SK-N-SH (cell line): ENCODE measurements at regions not wholly inside any gene's neighbourhood (a gene's known extent, or its start where the extent isn't known, plus 50 kb on each side); places are given as distances from the start of the nearest gene placed in this dataset.

Experiments
- CHD2 ChIP-seq: fragments of 150-350 bp; IDR thresholded peaks from 2 replicates; pipeline ENCODE4 v1.6.1; 2018; ENCODE audit warnings: low read length; ENCODE audit not compliant: partially characterized antibody
- MXI1 ChIP-seq: IDR thresholded peaks from 2 replicates; pipeline ENCODE4 v1.6.1; 2012; ENCODE audit warnings: mild to moderate bottlenecking, low read depth, low read length, improper control_type of control experiment
- NFIC ChIP-seq: IDR thresholded peaks from 2 replicates; pipeline ENCODE4 v1.4.0; 2012; ENCODE audit warnings: borderline replicate concordance
- RXRA ChIP-seq: IDR thresholded peaks from 2 replicates; pipeline ENCODE4 v1.4.0; 2012; ENCODE audit warnings: low read depth, mild to moderate bottlenecking, borderline replicate concordance
- SIN3A ChIP-seq: IDR thresholded peaks from 2 replicates; pipeline ENCODE4 v1.6.1; 2012; ENCODE audit warnings: low read depth, mild to moderate bottlenecking, low read length, moderate library complexity, borderline replicate concordance
- SMC3 ChIP-seq: IDR thresholded peaks from 2 replicates; pipeline ENCODE4 v1.6.1; 2012; ENCODE audit warnings: low read depth, low read length, improper control_type of control experiment
- TF ChIP-seq, protein P1 (sequence below): fragments of 200-600 bp; sonication (generic); IDR thresholded peaks from 2 replicates; pipeline ENCODE4 v1.6.1; 2017; ENCODE audit warnings: antibody characterized with exemption, mild to moderate bottlenecking, moderate library complexity
- TF ChIP-seq, protein P2 (sequence below): IDR thresholded peaks from 2 replicates; pipeline ENCODE4 v1.6.1; 2012; ENCODE audit warnings: mild to moderate bottlenecking, low read depth, low read length, moderate library complexity
- TF ChIP-seq, protein P3 (sequence below): fragments of 150-350 bp; IDR thresholded peaks from 2 replicates; pipeline ENCODE4 v1.6.1; 2017; ENCODE audit warnings: antibody characterized with exemption, low read length, low read depth, borderline replicate concordance
- TF ChIP-seq, protein P4 (sequence below): IDR thresholded peaks from 2 replicates; pipeline ENCODE4 v1.4.0; 2012; ENCODE audit warnings: low read depth

DNA sequence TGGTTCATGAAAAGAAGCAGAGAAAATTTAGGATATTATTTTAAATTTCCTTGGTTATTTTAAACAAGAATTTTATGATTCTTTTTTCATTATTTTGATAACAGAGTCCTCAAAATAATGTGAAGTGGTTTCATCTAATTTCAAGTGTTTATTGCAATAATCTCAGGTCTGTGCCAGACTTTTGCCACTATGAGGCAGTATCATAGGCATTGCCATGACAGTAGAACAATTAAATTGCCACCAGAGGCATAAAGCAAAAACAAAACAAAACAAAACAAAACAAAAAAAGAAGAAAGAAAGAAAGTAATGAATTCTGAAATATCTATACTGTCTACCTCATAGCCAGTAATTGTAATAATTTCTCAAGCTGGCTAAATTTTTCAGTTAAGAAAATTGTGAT lies 739.2 kb downstream of the KCTD8 start:
- TF ChIP-seq, protein P1, sequence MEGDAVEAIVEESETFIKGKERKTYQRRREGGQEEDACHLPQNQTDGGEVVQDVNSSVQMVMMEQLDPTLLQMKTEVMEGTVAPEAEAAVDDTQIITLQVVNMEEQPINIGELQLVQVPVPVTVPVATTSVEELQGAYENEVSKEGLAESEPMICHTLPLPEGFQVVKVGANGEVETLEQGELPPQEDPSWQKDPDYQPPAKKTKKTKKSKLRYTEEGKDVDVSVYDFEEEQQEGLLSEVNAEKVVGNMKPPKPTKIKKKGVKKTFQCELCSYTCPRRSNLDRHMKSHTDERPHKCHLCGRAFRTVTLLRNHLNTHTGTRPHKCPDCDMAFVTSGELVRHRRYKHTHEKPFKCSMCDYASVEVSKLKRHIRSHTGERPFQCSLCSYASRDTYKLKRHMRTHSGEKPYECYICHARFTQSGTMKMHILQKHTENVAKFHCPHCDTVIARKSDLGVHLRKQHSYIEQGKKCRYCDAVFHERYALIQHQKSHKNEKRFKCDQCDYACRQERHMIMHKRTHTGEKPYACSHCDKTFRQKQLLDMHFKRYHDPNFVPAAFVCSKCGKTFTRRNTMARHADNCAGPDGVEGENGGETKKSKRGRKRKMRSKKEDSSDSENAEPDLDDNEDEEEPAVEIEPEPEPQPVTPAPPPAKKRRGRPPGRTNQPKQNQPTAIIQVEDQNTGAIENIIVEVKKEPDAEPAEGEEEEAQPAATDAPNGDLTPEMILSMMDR = no peak
- TF ChIP-seq MXI1 (no peak), RXRA (no peak), NFIC (no peak), SIN3A (no peak), CHD2 (no peak), SMC3 (no peak)
- TF ChIP-seq, protein P2, sequence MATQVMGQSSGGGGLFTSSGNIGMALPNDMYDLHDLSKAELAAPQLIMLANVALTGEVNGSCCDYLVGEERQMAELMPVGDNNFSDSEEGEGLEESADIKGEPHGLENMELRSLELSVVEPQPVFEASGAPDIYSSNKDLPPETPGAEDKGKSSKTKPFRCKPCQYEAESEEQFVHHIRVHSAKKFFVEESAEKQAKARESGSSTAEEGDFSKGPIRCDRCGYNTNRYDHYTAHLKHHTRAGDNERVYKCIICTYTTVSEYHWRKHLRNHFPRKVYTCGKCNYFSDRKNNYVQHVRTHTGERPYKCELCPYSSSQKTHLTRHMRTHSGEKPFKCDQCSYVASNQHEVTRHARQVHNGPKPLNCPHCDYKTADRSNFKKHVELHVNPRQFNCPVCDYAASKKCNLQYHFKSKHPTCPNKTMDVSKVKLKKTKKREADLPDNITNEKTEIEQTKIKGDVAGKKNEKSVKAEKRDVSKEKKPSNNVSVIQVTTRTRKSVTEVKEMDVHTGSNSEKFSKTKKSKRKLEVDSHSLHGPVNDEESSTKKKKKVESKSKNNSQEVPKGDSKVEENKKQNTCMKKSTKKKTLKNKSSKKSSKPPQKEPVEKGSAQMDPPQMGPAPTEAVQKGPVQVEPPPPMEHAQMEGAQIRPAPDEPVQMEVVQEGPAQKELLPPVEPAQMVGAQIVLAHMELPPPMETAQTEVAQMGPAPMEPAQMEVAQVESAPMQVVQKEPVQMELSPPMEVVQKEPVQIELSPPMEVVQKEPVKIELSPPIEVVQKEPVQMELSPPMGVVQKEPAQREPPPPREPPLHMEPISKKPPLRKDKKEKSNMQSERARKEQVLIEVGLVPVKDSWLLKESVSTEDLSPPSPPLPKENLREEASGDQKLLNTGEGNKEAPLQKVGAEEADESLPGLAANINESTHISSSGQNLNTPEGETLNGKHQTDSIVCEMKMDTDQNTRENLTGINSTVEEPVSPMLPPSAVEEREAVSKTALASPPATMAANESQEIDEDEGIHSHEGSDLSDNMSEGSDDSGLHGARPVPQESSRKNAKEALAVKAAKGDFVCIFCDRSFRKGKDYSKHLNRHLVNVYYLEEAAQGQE = no peak
- TF ChIP-seq, protein P3, sequence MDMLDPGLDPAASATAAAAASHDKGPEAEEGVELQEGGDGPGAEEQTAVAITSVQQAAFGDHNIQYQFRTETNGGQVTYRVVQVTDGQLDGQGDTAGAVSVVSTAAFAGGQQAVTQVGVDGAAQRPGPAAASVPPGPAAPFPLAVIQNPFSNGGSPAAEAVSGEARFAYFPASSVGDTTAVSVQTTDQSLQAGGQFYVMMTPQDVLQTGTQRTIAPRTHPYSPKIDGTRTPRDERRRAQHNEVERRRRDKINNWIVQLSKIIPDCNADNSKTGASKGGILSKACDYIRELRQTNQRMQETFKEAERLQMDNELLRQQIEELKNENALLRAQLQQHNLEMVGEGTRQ = no peak
- TF ChIP-seq, protein P4, sequence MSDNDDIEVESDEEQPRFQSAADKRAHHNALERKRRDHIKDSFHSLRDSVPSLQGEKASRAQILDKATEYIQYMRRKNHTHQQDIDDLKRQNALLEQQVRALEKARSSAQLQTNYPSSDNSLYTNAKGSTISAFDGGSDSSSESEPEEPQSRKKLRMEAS = no peak
